Skeletal muscle cell (primary cell): ENCODE measurements at regions not wholly inside any gene's neighbourhood (a gene's known extent, or its start where the extent isn't known, plus 50 kb on each side); places are given as distances from the start of the nearest gene placed in this dataset.

ENCODE experiments used
- DNase-seq: peaks from one replicate; pipeline ENCODE4 v3.0.0-alpha.2; 2010; ENCODE audit warnings: low read depth
- H3K4me3 ChIP-seq: 2 replicates; pipeline ENCODE4 v1.5.1; 2011; ENCODE audit warnings: low read depth, mild to moderate bottlenecking, control low read depth, low read length, moderate library complexity

GRCh38 chr13:64958106-64958505 is 2272.0 kb downstream of the PCDH9 start:
- no peak for DNase-seq
- no peak overlapping the region for H3K4me3 ChIP-seq

GRCh38 chr13:64938660-64939059 is 2291.5 kb downstream of the PCDH9 start:
- no peak for DNase-seq

GRCh38 chr13:64937302-64937701 is 2292.8 kb downstream of the PCDH9 start:
- no peak for DNase-seq
- no peak overlapping the region for H3K4me3 ChIP-seq

More at GRCh38 chr13:64938660-64939059, 2291.5 kb downstream of the PCDH9 start:
- H3K4me3 ChIP-seq, result no peak overlapping the region

- no peak for DNase-seq
- H3K4me3 ChIP-seq, result no peak overlapping the region
Observed at GRCh38 chr13:64936879-64937278, 2293.3 kb downstream of the PCDH9 start.

GRCh38 chr13:64935441-64935840 is 2294.7 kb downstream of the PCDH9 start:
- no peak overlapping the region for H3K4me3 ChIP-seq
- no peak for DNase-seq

GRCh38 chr13:64934569-64935362 is 2295.4 kb downstream of the PCDH9 start:
- DNase-seq, result no peak
- no peak overlapping the region for H3K4me3 ChIP-seq

- DNase-seq, result no peak
Observed at GRCh38 chr13:64930636-64931035, 2299.5 kb downstream of the PCDH9 start.

GRCh38 chr13:64928696-64929499 is 2301.2 kb downstream of the PCDH9 start:
- DNase-seq, result peak; percentile 41
- no peak overlapping the region for H3K4me3 ChIP-seq

More at GRCh38 chr13:64930636-64931035, 2299.5 kb downstream of the PCDH9 start:
- no peak overlapping the region for H3K4me3 ChIP-seq

GRCh38 chr13:64925727-64926126 is 2304.4 kb downstream of the PCDH9 start:
- H3K4me3 ChIP-seq, result no peak overlapping the region
- no peak for DNase-seq

- H3K4me3 ChIP-seq, result no peak overlapping the region
- no peak for DNase-seq
Observed at GRCh38 chr13:64925284-64925683, 2304.9 kb downstream of the PCDH9 start.

- H3K4me3 ChIP-seq, result no peak overlapping the region
- DNase-seq, result no peak
Observed at GRCh38 chr13:64924401-64924800, 2305.7 kb downstream of the PCDH9 start.

GRCh38 chr13:64917566-64917965 is 2312.6 kb downstream of the PCDH9 start:
- DNase-seq, result no peak
- H3K4me3 ChIP-seq, result no peak overlapping the region

GRCh38 chr13:64912141-64912540 is 2318.0 kb downstream of the PCDH9 start:
- H3K4me3 ChIP-seq, result no peak overlapping the region
- peak; percentile 26 for DNase-seq

- DNase-seq, result no peak
- no peak overlapping the region for H3K4me3 ChIP-seq
Observed at GRCh38 chr13:64910096-64910495, 2320.0 kb downstream of the PCDH9 start.

GRCh38 chr13:64909184-64909583 is 2321.0 kb downstream of the PCDH9 start:
- H3K4me3 ChIP-seq, result no peak overlapping the region
- DNase-seq, result no peak

GRCh38 chr13:64900039-64900438 is 2330.1 kb downstream of the PCDH9 start:
- DNase-seq, result no peak
- H3K4me3 ChIP-seq, result no peak overlapping the region

GRCh38 chr13:64884976-64885375 is 2345.2 kb downstream of the PCDH9 start:
- DNase-seq, result no peak
- H3K4me3 ChIP-seq, result no peak overlapping the region

- no peak overlapping the region for H3K4me3 ChIP-seq
- DNase-seq, result no peak
Observed at GRCh38 chr13:64877176-64877575, 2353.0 kb downstream of the PCDH9 start.

- DNase-seq, result no peak
- H3K4me3 ChIP-seq, result no peak overlapping the region
Observed at GRCh38 chr13:64871742-64872141, 2358.4 kb downstream of the PCDH9 start.

- H3K4me3 ChIP-seq, result no peak overlapping the region
- DNase-seq, result no peak
Observed at GRCh38 chr13:64869539-64869938, 2360.6 kb downstream of the PCDH9 start.

GRCh38 chr13:64867856-64868255 is 2362.3 kb downstream of the PCDH9 start:
- H3K4me3 ChIP-seq, result no peak overlapping the region

More at GRCh38 chr13:64867856-64868255, 2362.3 kb downstream of the PCDH9 start:
- no peak for DNase-seq
